Endothelial cell of umbilical vein (primary cell): ENCODE measurements at regions not wholly inside any gene's neighbourhood (a gene's known extent, or its start where the extent isn't known, plus 50 kb on each side); places are given as distances from the start of the nearest gene placed in this dataset.

Experiments
- BruUV-seq: library from RNA; stranded (reverse); fragments of 400-500 nt; replicated peaks from 2 replicates; lab custom pipeline; 2021; lab: Mats Ljungman, UMichigan
- CTCF ChIA-PET: fragments of 300-600, 350-600 bp; sonication (Branson Sonifier 250); formaldehyde crosslinking; loops from one replicate; lab custom pipeline; 2021; ENCODE audit warnings: antibody characterized with exemption, inconsistent platforms; lab: Charles Lee
- POLR2A ChIA-PET: fragments of 300-600, 350-600 bp; sonication (Branson Sonifier 250); formaldehyde crosslinking; loops from one replicate; lab custom pipeline; 2021; ENCODE audit warnings: antibody characterized with exemption, inconsistent platforms; lab: Charles Lee
- DNase-seq: peaks from one replicate; pipeline ENCODE4 v3.0.0-alpha.2; 2011; ENCODE audit warnings: low read depth, low spot score
- FAIRE-seq: peaks from 2 replicates; lab custom pipeline; 2011; peaks lifted over from hg19 to GRCh38; lab: Jason Lieb, UNC
- H2AFZ ChIP-seq: 2 replicates; pipeline ENCODE4 v1.6.0; 2012; ENCODE audit warnings: low read depth, low read length, control low read depth, inconsistent platforms
- H3K27ac ChIP-seq: 2 replicates; pipeline ENCODE4 v1.5.1; 2011; ENCODE audit warnings: low read depth, mild to moderate bottlenecking, control low read depth, low read length, moderate library complexity; ENCODE audit not compliant: insufficient read depth
- H3K27me3 ChIP-seq, 2 experiments: 2 replicates each; pipeline versions ENCODE4 v1.6.0 to v1.6.1; 2011; ENCODE audit warnings: low read length in 2 of 2, mixed read lengths in 1 of 2; ENCODE audit not compliant: control insufficient read depth in 2 of 2, insufficient read depth in 2 of 2
- H3K36me3 ChIP-seq, 2 experiments: 2 replicates in 1 of 2; 3 replicates in 1 of 2; pipeline ENCODE4 v1.5.1; 2011; ENCODE audit warnings: low read length in 2 of 2, mild to moderate bottlenecking in 1 of 2, moderate library complexity in 1 of 2; ENCODE audit not compliant: control insufficient read depth in 2 of 2, insufficient read depth in 2 of 2; ENCODE audit errors: extremely low read depth in 1 of 2
- H3K4me1 ChIP-seq: 3 replicates; pipeline ENCODE4 v1.5.1; 2011; ENCODE audit warnings: mild to moderate bottlenecking, low read length; ENCODE audit not compliant: control insufficient read depth, insufficient read depth; ENCODE audit errors: extremely low read depth
- H3K4me2 ChIP-seq: 2 replicates; pipeline ENCODE4 v1.6.1; 2011; ENCODE audit warnings: low read length, control low read depth, mixed read lengths; ENCODE audit not compliant: insufficient read depth
- H3K4me3 ChIP-seq, 3 experiments: fragments of 200-600 bp in 1 of 3; sonication (generic), shearing (Covaris generic) in 1 of 3; replicated peaks in 1 of 3; 2 replicates each; pipeline ENCODE4 v1.5.1; 2011 to 2016; ENCODE audit warnings: control low read depth in 3 of 3, low read length in 3 of 3, mild to moderate bottlenecking in 2 of 3, inconsistent platforms in 1 of 3, low read depth in 1 of 3, moderate library complexity in 1 of 3; ENCODE audit not compliant: insufficient read depth in 1 of 3
- H3K79me2 ChIP-seq: 2 replicates; pipeline ENCODE4 v1.6.0; 2012; ENCODE audit warnings: low read length, inconsistent platforms; ENCODE audit not compliant: control insufficient read depth, insufficient read depth
- H3K9ac ChIP-seq: replicated peaks from 2 replicates; pipeline ENCODE3; 2011; ENCODE audit warnings: low read length, control low read depth; ENCODE audit not compliant: insufficient read depth; ENCODE audit errors: extremely low read depth
- H3K9me1 ChIP-seq: replicated peaks from 3 replicates; pipeline ENCODE4 v1.6.0; 2011; ENCODE audit warnings: mild to moderate bottlenecking, low read length; ENCODE audit not compliant: control insufficient read depth, insufficient read depth; ENCODE audit errors: extremely low read depth
- H3K9me3 ChIP-seq: replicated peaks from 2 replicates; pipeline ENCODE4 v1.5.1; 2012; ENCODE audit warnings: low read length, inconsistent platforms; ENCODE audit not compliant: control insufficient read depth, insufficient read depth
- H4K20me1 ChIP-seq: replicated peaks from 2 replicates; pipeline ENCODE3; 2011; ENCODE audit warnings: mild to moderate bottlenecking, low read length; ENCODE audit not compliant: control insufficient read depth, insufficient read depth; ENCODE audit errors: extremely low read depth
- EZH2 ChIP-seq: IDR thresholded peaks from 2 replicates; pipeline ENCODE4 v1.6.1; 2012; ENCODE audit warnings: borderline replicate concordance, low read depth, mild to moderate bottlenecking, moderate library complexity, low read length, inconsistent platforms; ENCODE audit not compliant: severe bottlenecking
- FOS ChIP-seq: IDR thresholded peaks from 2 replicates; pipeline ENCODE4 v1.6.1; 2011; ENCODE audit warnings: mild to moderate bottlenecking, low read length, moderate library complexity, borderline replicate concordance; ENCODE audit not compliant: insufficient read depth
- GATA2 ChIP-seq: IDR thresholded peaks from 2 replicates; pipeline ENCODE4 v1.7.0; 2011; ENCODE audit warnings: low read depth, mild to moderate bottlenecking, moderate library complexity, mixed read lengths, low read length; ENCODE audit not compliant: insufficient read length, insufficient read depth
- JUN ChIP-seq: IDR thresholded peaks from 2 replicates; pipeline ENCODE4 v1.6.1; 2011; ENCODE audit warnings: borderline replicate concordance, low read depth; ENCODE audit not compliant: insufficient read length, insufficient read depth
- MYC ChIP-seq: IDR thresholded peaks from one replicate; pipeline ENCODE4 v1.6.1; 2011; ENCODE audit warnings: mild to moderate bottlenecking, low read depth, low read length
- POLR2A ChIP-seq: IDR thresholded peaks from 2 replicates; pipeline ENCODE4 v1.6.1; 2012; ENCODE audit warnings: low read depth, mild to moderate bottlenecking, control low read depth, low read length
- POLR2AphosphoS5 ChIP-seq: IDR thresholded peaks from 2 replicates; pipeline ENCODE4 v1.6.1; 2012; ENCODE audit warnings: low read depth, mild to moderate bottlenecking, control low read depth, low read length, moderate library complexity; ENCODE audit not compliant: insufficient read depth
- dilution Hi-C: fragments of 300-500 bp; cut with MboI; formaldehyde crosslinking; loops from one replicate; pipeline ENCODE4 v1.15.0; 2019; ENCODE audit warnings: low sequenced_read_pairs; ENCODE audit not compliant: extremely low pct_ligation_motif_present
- intact Hi-C: fragments of 100-400 bp; cut with micrococcal nuclease; formaldehyde crosslinking; loops from one replicate; pipeline ENCODE4 v1.10.0; 2022
- TF ChIP-seq, protein P1 (sequence below): IDR thresholded peaks from 2 replicates; pipeline ENCODE4 v1.6.1; 2011; ENCODE audit not compliant: insufficient read depth, insufficient read length
- TF ChIP-seq, protein P2 (sequence below), 2 donors: IDR thresholded peaks; 1 replicate in 1 of 2; 2 replicates in 1 of 2; pipeline ENCODE4 v1.5.1; 2011; ENCODE audit warnings: low read length in 2 of 2, mild to moderate bottlenecking in 2 of 2, moderate library complexity in 2 of 2, control low read depth in 1 of 2, inconsistent platforms in 1 of 2, low read depth in 1 of 2; ENCODE audit not compliant: insufficient read depth in 1 of 2; ENCODE audit errors: extremely low read depth in 1 of 2

DNA sequence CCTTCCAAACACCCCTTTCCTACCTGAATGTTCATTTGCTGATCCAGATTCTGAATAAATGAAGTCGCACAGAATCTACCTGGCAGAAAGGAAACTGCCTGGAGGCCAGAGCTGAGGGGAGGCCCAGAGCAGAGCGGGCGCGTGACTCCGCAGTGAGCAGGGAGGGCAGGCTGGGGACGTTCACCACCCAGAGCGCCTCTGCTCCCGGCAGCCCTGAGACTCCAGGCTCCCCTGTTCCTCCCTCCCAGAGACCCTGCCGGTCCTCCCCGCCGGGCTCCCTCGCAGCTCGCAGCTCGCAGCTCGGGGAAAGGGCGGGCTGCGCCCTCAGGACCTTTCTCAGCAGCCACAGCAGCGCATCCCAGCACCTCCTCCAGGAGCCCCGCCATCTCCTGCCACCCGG lies 176.7 kb upstream of the ZNF32 start:
- no peaks in the 10 kb centered on the region for H3K27me3 ChIP-seq
- no peak overlapping the region for H3K4me3 ChIP-seq
- no peak for FAIRE-seq
- no TSS peak for BruUV-seq
- no peaks in the 10 kb centered on the region for H3K9me3 ChIP-seq
- no peak overlapping the region for H3K27ac ChIP-seq
- H2AFZ ChIP-seq, result no peak overlapping the region
- no peak for DNase-seq
- H3K79me2 ChIP-seq, result no peaks in the 10 kb centered on the region
- TF ChIP-seq MYC, result no peak
- TF ChIP-seq, protein P1, sequence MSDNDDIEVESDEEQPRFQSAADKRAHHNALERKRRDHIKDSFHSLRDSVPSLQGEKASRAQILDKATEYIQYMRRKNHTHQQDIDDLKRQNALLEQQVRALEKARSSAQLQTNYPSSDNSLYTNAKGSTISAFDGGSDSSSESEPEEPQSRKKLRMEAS, result no peak
- TF ChIP-seq, protein P2, sequence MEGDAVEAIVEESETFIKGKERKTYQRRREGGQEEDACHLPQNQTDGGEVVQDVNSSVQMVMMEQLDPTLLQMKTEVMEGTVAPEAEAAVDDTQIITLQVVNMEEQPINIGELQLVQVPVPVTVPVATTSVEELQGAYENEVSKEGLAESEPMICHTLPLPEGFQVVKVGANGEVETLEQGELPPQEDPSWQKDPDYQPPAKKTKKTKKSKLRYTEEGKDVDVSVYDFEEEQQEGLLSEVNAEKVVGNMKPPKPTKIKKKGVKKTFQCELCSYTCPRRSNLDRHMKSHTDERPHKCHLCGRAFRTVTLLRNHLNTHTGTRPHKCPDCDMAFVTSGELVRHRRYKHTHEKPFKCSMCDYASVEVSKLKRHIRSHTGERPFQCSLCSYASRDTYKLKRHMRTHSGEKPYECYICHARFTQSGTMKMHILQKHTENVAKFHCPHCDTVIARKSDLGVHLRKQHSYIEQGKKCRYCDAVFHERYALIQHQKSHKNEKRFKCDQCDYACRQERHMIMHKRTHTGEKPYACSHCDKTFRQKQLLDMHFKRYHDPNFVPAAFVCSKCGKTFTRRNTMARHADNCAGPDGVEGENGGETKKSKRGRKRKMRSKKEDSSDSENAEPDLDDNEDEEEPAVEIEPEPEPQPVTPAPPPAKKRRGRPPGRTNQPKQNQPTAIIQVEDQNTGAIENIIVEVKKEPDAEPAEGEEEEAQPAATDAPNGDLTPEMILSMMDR (IDR thresholded peaks at IDR 0.05; ENCODE audit: extremely low read depth in 1 of 2, insufficient read depth in 1 of 2, low read depth in 1 of 2, low read length in 2 of 2), result no peak
- no peak for TF ChIP-seq POLR2A
- TF ChIP-seq GATA2, result no peak
- TF ChIP-seq JUN, result no peak
- no peak for TF ChIP-seq EZH2
- TF ChIP-seq FOS, result no peak
- no peak for TF ChIP-seq POLR2AphosphoS5
- H3K4me1 ChIP-seq, result no peaks in the 10 kb centered on the region
- no peaks in the 10 kb centered on the region for H3K9me1 ChIP-seq
- no peaks in the 10 kb centered on the region for H3K36me3 ChIP-seq
- intact Hi-C loops (no loop called here), dilution Hi-C loops (no loop called here)
- no peaks in the 10 kb centered on the region for H4K20me1 ChIP-seq
- ChIA-PET CTCF (interaction anchor here (0.7 to 1.6 kb wide), 2 partner anchors 52 to 221 kb away, joined by 3 read pairs; no protein-coding TSS in a partner anchor), POLR2A (no interaction called here)
- H3K9ac ChIP-seq, result no peak overlapping the region
- no peak overlapping the region for H3K4me2 ChIP-seq
